Mucosa of gallbladder (tissue), 1 donor: ENCODE measurements at regions not wholly inside any gene's neighbourhood (a gene's known extent, or its start where the extent isn't known, plus 50 kb on each side); places are given as distances from the start of the nearest gene placed in this dataset.
"Not testable (repeated sequence)": the region's sequence is repeated elsewhere in the genome, so short reads cannot be mapped to it uniquely, and the experiment has no call there.

Experiments used
- DNase-seq: peaks from one replicate; pipeline ENCODE4 v3.0.0-alpha.2; 2020; ENCODE audit warnings: low spot score
- donor health status: DM: no; HTN: no; CAD: no.

DNA sequence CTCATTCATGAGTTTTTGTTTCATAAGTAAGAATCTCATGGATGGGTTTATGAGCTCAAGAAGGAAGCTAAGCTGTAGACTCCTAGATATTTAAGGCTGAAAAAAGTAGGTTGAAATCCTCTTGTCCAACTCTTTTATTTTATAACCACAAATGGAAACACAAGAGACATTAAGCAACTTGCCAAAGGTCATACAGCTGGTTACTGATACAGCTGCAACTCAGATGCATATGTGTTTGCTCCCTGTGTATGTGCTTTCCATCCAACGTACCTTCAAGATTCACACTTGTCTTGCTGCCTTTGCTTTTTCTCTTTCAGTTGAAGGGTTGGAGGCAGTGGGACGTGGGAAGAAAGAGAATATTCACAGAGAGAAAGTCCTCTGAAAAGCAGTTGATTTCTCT lies 153.5 kb upstream of the STMND1 start:
- no peak for DNase-seq

DNA sequence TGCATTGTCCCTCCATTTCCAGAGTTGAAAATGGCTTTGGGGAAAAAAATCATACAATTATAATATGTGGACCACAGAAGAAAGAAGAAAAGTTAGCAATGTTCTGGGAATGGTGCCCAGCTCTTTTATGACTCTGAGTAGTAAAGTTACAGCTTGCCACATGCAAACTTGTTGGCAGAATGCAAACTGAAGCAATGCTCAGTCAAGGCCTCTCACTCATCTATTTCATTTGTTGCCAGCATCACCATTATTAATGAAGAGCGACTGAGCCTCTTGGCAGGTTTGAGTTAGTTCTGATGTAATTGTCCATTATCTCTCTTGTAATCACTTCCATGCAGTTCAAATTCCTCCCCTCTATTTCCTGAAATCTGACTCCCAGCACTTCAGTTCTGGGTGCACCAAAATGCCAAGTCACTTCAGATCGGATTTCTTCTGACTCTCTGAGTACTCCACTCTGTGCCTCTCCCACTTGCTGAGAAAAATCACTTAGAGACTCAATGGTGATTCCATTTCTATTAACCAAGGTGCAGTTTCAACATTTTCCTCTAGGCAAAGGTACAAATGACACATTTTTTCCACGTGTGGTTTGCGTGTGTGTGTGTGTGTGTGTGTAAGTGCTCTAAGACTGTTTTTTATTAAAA lies 154.4 kb upstream of the STMND1 start:
- DNase-seq: no peak

DNA sequence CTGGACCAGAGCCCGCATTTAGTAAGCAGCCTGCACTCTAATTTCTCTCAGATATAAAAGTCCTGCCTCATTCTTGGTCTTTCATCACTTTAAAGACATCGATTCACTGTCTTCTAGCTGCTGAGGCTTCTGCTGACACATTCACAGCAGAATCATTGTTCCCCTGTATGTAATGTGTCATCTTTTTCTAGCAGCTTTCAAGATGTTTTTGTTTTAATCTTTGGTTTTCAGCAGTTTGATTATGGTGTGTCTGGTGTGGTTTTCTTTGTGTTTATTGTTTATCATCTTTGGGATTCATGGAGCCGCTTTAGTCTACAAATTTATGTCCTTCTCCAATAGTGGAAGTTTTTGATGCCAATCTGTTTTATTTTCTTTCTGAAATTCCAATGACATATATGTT lies 157.3 kb upstream of the STMND1 start:
- DNase-seq: no peak

DNA sequence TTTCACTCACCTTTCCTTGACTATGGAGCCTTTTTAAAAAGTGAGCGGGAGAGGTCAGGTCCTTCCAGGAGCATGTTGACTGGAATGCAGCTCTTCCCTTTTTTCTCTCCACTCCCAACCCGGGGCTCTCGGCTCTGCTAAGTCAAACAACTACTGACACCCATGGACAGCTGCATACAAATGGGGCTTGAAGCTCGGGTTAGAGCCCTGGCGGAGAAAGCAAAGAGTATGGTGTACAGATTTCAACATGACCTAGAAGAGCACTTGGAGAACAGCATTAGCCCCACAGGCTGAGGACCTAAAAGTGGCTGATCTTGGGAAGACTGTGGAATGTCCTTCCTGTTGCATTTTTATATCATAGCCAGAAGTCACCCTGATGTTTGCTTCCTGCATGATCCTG lies 162.0 kb upstream of the STMND1 start:
- no peak for DNase-seq

DNA sequence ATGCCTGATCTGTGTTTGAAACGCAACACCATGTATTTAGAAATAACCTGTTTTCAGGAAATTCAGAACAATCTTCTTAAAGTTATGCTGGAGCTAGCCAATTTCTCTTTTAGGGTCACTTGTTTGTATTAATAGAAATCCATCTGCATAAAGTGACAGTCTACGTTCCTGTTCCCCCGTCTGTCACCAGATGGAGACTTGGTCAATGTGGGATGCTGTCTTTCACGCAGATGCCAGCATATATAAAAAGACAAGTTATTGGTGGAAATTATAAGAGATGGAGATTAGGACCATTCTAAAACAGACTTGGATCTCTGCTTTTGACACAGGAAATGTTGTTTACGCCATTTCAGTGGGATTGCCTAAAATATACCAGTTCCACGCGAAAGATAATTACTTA lies 162.5 kb upstream of the STMND1 start:
- no peak for DNase-seq

DNA sequence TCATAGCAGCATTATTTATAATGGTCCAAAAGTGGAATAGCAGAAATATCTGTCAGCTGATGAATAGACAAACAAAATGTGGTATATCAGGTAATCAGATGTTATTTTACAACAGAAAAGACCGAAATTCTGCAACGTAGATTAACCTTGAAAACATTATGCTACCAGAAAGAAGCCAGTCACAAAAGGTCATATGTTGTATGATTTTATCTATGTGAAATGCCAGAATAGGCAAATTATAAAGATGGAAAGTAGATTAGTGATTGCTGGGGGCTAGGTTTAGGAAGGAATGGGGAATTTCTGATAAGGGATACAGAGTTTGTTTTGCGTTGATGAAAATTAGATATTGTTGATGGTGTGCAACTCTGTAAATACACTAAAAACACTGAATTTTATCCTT lies 165.0 kb upstream of the STMND1 start:
- DNase-seq: no peak

DNA sequence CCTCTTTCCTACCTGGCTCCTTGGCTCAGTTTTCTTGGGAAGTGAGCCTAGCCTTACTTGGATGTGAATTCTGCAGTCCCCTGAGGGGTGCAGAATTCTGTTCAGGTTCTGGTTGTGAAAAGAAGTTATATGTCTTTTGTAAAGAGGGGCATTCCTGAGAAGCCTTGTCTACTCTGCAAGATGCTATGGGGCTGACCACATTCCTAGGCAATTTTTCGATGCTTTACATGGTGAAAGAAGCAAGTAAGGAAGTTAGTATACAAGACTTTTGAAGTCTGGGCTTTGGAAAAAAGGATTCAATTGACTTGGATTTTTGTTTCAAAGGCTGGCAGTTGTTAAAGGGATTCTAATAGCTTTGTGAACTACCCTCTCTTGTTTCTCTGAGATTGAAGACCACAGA lies 167.9 kb upstream of the STMND1 start:
- DNase-seq: no peak

DNA sequence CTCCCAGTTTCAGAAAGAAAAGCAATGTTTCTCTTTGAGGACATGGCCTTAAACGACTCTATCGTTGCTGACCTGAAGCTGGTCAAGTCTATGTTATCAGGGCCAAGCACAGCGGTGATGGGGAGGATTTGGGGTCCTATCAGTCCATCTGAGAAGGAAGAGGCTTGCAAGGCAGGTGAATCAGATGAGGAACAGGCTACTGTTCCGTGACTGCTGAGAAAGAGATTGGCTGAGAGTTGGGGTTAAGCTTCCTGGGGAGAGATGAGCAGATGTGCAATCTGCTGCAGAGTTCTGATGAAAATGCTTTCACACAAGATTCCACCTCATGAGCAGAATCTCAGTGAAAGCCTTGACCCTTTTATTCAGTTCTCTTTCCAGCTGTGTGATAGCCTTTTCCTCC lies 168.3 kb upstream of the STMND1 start:
- no peak for DNase-seq

DNA sequence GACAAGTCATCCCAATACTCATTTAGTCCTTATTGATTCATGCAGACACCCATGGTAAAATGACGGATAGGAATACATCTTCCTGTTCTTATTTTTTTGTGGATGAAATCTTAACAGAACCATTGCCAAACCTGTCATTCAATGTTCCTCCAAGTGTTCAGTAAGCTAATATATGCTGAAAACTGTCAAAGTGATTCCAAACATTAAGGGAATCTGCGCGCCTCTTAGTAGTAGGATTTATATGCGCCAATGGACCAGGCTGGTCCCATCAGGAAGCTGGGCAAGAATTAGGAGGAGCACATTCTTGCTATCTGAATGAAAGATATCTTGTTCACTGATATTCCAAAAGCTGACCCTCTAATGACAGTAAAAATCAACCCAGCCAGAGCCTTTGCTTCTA lies 168.9 kb upstream of the STMND1 start:
- no peak for DNase-seq

DNA sequence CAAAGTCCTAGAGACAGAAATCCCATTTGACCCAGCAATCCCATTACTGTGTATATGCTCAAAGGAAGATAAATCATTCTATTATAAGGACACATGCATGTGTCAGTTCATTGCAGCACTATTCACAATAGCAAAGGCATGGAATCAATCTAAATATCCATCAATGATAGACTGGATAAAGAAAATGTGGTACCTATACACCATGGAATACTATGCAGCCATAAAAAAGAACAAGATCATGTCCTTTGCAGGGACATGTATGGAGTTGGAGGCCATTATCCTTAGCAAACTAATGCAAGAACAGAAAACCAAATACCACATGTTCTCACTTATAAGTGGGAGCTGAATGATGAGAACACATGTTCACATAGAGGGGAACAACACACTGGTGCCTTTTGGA lies 169.8 kb upstream of the ATXN1 start:
- not testable (repeated sequence) for DNase-seq

DNA sequence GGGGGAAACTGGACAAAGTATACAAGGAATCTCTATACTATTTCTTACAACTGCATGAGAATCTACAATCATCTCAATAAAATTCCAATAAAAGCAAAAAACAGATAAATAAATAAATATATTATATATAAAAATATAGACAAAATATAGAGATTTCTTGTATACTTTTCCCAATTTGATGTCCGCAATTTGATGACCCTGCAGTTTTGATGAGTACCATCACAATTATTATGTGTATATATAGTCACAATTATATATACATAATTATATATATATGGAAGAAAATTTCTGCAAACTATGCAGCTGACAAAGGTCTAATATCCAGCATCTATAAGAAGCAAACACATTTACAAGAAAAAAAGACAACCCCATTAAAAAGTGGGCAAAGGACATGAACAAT lies 169.2 kb upstream of the ATXN1 start:
- DNase-seq: no peak

DNA sequence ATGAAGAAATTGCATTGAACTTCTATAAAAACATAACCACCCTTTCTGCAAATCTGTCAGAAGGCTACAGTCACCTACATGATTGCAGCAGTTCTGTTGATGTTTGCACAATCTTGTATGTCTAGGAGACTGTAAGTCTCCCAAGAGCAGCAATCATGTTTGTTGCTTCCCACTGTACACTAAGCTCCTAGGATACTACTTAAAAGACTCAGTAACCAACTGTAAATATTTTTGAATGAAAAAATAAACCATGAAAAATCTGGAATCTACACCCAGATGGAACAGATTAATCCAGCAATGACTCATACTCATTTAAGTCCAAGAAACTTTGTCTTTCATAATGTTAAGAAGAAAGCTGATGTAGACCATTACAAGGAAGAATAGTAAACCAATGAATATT lies 168.5 kb upstream of the ATXN1 start:
- DNase-seq: no peak

DNA sequence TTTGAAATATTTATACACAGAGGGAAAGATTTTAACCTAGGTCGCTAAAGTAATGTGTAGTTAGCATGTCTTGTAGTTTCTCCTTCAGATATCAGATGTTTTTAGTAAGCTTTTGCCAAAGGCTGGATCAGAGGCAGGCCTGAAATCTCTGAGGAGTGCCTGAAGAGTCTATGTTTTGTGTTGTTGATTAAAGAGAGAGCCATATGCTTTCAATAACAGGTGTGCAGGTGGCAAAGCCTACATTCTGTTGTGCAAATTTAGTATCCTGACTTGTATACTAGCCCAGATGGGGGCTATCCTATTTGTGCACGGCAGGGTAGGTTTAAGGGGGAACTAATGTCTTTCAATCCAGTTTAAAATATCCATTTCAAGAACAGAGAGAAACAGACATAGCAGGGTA lies 167.1 kb upstream of the ATXN1 start:
- DNase-seq: no peak

DNA sequence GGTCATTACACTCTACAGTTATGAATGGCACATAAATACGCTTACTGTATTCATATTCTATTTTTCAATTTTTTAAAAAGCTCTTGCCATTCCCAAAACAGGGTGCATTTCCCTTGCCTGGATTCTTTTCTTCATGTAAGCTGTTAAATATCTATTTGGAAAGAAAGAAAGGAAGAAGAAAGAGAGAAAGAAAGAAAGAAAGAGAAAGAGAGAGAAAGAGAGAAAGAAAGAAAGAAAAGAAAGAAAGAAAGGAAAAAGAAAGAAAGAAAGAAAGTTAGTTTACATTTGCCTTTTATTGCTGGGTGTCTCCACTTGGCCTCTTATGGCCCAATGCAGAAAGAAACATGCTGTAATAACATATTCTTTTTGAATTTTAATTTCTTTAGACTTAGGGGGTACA lies 165.9 kb upstream of the ATXN1 start:
- DNase-seq: no peak

DNA sequence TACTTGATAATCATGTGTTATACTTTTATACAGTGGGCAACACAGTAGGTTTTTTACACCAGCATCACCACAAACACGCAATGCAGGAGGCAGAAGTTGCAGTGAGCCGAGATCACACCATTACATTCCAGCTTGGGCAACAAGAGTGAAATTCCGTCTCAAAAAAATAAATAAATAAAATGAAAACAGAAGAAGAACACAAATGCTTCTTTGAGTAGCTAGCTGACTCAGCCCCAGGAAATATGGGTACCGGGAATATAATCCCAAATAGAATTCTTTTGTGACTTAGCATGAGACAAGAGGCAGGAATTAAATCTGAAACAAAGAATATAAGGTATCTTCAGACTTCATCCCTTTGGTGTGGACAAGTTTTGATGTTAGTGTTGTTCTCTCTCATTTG lies 164.2 kb upstream of the ATXN1 start:
- DNase-seq: no peak

DNA sequence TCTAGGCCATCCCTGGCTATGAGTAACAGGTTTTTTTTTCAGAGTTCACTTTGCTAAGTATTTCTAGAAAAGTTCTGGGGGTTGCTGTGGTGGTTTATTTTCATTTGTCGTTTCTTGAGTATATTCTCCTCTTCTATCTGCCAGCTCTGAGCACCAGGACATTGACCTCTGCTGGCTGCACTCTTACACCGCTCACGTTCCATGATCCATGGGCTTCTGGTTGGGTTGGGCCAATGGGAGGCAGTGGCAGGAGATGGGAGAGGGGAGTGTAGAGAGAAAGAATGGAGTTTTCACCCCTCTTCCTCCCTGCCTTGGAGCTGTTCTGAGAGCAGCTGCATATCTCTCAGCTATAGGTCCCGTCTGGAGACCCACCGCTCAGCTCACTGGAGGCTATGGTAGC lies 161.0 kb upstream of the ATXN1 start:
- DNase-seq: no peak

DNA sequence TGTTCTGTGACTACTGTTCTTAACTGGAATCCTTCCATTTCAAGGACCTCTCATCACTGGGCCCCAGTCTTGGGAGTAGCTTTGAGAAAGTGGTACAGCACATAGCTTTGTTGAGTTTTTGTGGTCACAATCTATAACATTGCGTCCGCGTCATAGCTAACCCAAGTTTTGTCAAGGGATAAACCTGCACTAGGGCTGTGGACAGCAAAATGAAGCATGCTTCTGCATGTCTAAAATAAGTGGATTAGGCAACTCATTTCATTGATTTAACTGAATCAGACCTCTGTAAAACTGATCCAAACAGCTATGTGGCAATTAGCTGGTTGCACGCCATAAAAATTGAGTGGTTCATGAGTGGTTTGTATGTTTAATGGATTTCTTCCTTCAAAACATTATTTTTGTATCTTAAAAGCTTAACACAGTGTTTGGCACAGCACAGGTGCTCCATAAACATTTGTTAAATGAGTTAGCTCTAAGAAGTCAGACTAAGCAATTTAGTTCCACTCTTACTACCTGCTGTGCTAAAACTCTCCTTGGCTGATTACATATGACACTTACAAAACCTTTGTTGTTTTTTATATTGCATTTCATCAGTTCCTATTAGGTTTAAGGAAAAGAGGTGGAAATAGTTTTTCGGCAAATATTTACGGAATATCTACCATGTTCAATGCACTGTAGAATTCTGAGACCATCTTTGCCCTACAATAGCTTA lies 160.3 kb upstream of the ATXN1 start:
- no peak for DNase-seq

DNA sequence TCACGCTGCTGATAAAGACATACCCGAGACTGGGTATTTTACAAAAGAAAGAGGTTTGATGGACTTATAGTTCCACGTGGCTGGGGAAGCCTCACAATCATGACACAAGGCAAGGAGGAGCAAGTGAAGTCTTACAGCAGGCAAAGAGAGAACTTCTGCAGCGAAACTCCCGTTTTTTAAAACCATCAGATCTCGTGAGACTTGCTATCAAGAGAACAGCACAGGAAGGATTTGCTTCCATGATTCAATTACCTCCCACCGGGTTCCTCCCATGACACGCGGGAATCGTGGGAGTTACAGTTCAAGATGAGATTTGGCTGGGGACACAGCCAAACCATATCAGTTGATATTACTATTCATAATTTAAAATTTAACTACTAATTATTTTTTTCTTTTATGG lies 157.3 kb upstream of the ATXN1 start:
- no peak for DNase-seq

DNA sequence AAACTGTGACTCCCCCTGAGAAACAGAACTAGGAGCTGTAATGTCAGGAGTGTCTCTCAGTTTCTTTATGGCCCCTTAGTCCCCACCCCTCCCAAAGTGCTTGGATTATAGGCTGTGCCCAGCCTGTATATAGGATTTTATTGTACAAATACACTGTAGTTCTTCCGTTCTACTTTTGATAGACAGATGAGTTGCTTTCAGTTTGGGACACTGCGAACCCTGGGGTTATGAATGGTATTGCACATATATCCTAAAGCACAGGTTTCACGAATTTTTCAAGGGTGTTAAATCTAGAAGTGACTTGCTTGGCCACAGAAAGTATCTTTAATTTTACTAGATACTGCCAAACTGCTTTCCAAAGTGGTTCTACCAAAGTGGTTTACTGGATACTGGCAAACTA lies 152.9 kb upstream of the ATXN1 start:
- DNase-seq: no peak

DNA sequence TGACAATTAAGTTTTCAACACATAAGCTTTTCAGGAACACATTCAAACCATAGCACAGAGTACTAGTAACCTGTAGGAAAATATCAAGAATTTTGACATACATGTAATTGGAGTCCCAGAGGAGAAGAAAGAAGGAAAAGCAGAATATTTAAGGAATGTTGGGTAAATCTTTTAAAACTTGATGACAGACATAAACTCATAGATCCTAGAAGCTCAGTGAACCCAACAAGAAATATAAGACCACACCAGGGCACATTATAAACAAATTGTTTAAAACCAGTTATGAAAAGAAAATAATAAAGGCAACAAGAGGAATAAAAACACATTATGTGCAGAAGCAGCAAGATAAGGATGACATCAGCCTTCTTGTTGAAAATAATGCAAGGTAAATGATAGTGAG lies 151.5 kb upstream of the ATXN1 start:
- DNase-seq: no peak

DNA sequence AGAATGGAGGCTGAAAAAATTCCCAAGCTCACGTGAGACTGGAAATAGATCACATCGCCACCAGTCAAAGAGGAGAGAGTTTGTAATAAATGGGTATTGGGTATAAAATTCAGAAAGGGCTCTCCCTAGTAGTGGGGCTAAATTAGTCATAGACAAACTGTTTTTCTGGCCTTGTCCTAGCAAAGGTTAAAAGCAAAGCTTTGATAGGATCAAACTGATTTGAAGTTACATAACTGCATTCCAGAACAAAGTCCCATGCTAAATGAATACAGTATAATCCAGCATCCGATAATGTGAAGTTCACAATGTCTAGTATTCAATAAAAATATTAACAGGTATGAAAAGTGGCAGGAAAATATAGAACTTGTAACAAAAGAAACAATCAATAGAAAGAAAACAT lies 149.8 kb upstream of the ATXN1 start:
- DNase-seq: no peak

DNA sequence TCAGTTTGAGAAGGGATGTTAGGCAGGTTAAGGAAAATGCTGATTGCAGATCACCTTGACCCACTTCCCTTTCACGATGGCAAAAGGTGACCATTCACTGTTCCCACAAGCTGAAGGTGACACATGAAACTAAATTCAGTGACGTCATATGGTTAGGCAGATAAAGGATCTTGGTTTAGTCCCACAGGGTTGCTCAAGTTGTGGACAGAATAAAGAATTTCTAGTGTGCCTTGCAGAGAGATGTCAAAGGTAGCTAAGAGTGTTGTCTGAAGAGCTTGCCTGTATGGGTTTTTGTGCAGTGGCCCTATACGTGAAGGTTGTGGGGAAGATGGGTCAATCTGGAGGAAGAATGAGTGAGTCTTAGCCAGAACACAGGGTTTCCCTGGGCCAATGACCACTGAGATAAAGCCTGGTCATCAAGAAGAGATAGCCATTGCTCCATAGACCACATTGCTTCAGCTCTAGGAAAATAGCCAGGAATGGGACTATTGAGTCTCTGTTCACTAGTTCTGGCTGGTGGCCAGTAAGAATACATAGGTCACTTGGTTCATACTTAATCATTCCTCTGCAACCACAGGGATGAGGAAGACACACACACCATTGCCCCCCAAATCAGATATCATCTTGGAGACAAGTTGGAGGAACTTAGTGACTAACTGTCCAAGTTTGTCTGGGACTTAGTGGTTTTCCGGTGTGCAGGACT lies 148.5 kb upstream of the ATXN1 start:
- no peak for DNase-seq

DNA sequence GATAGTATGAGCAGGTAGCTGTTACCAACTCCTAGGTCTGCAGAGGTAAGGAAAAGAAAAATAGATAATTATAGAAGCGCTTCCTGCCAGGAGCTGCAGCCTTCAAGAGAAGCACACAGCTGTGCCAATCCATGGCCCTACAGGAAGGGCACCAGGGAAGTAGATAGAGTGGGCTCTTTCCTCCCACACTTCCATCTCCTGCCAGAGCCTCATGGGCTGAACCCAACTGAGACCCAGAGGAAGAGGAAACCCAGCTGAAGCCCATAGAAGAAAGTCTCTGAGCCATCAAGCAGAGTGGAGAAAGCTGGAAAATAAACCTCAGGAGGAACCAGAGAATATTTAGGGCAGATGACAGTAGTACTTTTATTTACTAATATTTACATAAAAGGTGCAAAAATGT lies 146.7 kb upstream of the ATXN1 start:
- DNase-seq: no peak
